Activated T-cell treated with anti-CD3 and anti-CD28 coated beads, Interleukin-2, amount 50 U/mL, for 72 hours (primary cell): ENCODE measurements at regions not wholly inside any gene's neighbourhood (a gene's known extent, or its start where the extent isn't known, plus 50 kb on each side); places are given as distances from the start of the nearest gene placed in this dataset.

ENCODE experiments used
- ATAC-seq, 2 donors: fragments of 150-1000 bp; cut with Tn5 transposase; replicated peaks in 1 of 2; 2 replicates each; pipeline ENCODE4 v1.10.0; 2021; ENCODE audit warnings: moderate library complexity in 2 of 2, mild to moderate bottlenecking in 1 of 2
- DNase-seq, 2 donors: peaks; one replicate each; pipeline ENCODE4 v3.0.0; 2021 to 2022; ENCODE audit warnings: mixed read lengths in 1 of 2
- H3K27ac Mint-ChIP-seq: one replicate; pipeline ENCODE4 v1.8.0; 2022; ENCODE audit warnings: mild to moderate bottlenecking, moderate library complexity, mixed read lengths
- H3K27me3 Mint-ChIP-seq: one replicate; pipeline ENCODE4 v1.8.0; 2022; ENCODE audit warnings: low read depth, mixed read lengths
- H3K36me3 Mint-ChIP-seq, 2 donors: one replicate each; pipeline ENCODE4 v1.8.0; 2022; ENCODE audit warnings: mixed read lengths in 2 of 2, mild to moderate bottlenecking in 1 of 2; ENCODE audit not compliant: insufficient read depth in 2 of 2
- H3K4me1 Mint-ChIP-seq: one replicate; pipeline ENCODE4 v1.8.0; 2022; ENCODE audit warnings: low read depth, mixed read lengths
- H3K4me3 Mint-ChIP-seq, 2 donors: one replicate each; pipeline ENCODE4 v1.8.0; 2022; ENCODE audit warnings: mild to moderate bottlenecking in 2 of 2, mixed read lengths in 2 of 2, moderate library complexity in 2 of 2
- H3K9me3 Mint-ChIP-seq, 2 donors: one replicate each; pipeline ENCODE4 v1.8.0; 2022; ENCODE audit warnings: mixed read lengths in 2 of 2

DNA sequence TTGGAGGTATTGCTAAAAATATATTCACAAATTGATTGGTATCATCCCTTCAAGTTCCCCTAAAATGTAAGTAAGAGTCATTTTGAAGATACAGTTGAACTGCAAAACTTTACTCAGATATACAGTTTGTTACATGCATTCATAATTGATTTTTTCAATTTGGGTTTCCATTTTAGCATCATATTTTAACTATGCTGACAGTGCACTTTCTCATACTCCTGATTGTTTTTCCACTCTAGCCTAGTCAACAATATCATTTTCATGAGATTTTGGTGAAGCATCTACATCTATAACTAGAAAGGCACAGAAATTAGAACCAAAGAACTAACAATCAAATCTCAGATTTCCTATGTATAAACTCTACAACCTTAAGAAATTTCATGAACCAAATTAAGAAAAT lies 2850.4 kb upstream of the PCDH20 start:
- H3K4me1 Mint-ChIP-seq: no peaks in the 10 kb centered on the region
- H3K36me3 Mint-ChIP-seq: peaks cover 1 to 3% of the 10 kb centered on the region in 2 donors

DNA sequence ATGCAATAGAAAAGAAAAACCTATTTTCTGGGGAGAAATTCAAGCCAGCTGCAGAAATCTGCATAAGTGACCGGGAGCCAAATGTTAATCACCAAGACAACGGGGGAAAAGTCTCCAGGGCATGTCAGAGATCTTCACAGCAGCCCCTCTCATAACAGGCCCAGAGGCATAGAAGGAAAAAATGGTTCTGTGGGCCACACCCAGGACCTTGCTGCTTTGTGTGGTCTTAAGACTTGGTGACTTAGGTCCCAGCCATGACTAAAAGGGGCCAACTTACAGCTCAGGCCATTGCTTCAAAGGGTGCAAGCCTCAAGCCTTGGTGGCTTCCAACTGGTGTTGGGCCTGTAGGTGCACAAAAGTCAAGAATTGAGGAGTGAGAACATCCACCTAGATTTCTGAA lies 2847.6 kb upstream of the PCDH20 start:
- Mint-ChIP-seq H3K9me3 (peaks cover 12 to 18% of the 10 kb centered on the region in 2 donors), H3K4me1 (no peaks in the 10 kb centered on the region), H3K27me3 (no peaks in the 10 kb centered on the region), H3K36me3 (peaks cover 1 to 3% of the 10 kb centered on the region in 2 donors), H3K4me3 (no peak overlapping the region), H3K27ac (no peak overlapping the region)
- DNase-seq (no peak), ATAC-seq (no peak)

More for the DNA sequence above, 2850.4 kb upstream of the PCDH20 start:
- Mint-ChIP-seq H3K27ac (no peak overlapping the region), H3K4me3 (no peak overlapping the region), H3K9me3 (peaks cover 10 to 19% of the 10 kb centered on the region in 2 donors), H3K27me3 (no peaks in the 10 kb centered on the region)
- DNase-seq (no peak), ATAC-seq (no peak)

DNA sequence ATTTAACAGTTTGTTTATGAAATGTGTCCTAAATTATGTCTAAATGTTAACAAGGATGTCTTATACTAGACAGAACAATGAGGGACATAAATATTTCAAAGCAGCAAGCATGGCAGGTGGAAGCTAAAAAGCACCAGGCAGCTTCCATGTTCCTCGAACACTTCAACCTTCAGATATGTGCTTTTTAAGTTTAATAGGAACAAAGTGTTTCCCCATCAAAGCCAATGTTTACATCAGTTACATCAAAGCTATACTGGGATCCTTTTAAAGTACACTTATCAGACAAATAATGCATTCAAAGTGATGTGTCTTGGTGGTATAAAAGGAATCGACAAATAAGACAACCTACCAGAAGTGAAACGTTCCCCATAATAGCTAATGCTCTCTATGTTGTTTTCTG lies 2841.1 kb upstream of the PCDH20 start:
- ATAC-seq: no peak
- H3K36me3 Mint-ChIP-seq: no peaks in the 10 kb centered on the region
- peaks cover 9 to 13% of the 10 kb centered on the region in 2 donors for H3K9me3 Mint-ChIP-seq
- no peaks in the 10 kb centered on the region for H3K4me1 Mint-ChIP-seq
- no peaks in the 10 kb centered on the region for H3K27me3 Mint-ChIP-seq
- DNase-seq: no peak
- H3K27ac Mint-ChIP-seq: no peak overlapping the region
- no peak overlapping the region for H3K4me3 Mint-ChIP-seq

DNA sequence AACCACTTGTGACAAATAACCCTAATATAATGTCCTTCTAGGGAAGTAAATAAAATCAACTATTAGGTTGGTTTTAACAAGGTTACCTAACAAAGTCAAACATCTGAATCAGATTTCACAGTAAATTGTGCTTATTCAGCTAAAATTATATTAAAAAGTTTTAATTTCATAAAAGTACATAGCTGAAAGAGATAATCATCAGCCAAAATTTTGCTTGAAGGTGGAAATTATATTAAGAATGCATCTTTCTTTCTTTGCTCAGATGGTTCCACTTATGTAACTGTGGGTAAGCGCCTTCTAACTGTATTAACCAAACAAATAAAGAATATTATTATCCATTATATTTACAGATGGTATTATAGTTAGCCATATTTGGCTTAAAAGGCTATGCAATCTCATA lies 2840.3 kb upstream of the PCDH20 start:
- no peak overlapping the region for H3K27ac Mint-ChIP-seq

DNA sequence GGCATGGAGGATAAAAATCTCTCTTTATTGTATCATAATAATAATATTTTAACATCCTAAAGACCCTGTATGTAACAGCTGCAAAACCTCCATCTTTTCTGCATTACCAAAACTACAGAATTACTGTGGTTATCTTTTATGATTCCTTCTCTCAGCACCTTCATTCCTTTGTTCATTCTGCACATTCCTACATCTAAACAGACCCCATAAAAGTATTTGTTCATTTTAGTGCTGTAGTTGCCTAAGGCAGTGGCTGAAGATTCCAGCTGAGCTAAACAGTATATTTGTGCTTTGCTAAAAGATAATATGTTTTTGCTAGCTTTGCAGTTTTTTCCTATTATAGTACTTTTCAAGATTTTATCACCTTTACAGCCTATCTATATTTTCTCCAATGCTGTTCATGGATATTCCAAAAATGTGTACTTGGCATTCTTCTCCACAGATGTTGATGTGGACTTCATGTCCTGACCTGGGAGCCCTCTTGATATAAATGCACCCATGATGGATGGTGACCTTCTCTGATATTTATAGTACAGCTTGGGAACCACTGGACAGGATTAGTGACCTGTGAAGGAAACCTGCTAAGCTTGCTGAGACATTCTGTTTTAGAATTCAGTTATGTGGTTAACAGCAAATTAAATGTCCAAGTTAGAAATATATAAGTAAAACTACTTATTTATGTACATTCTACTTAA lies 2832.9 kb upstream of the PCDH20 start:
- DNase-seq (no peak), ATAC-seq (no peak)
- H3K27me3 Mint-ChIP-seq: no peaks in the 10 kb centered on the region
- H3K4me3 Mint-ChIP-seq: no peak overlapping the region
- peaks cover 6 to 11% of the 10 kb centered on the region in 2 donors for H3K9me3 Mint-ChIP-seq
- no peaks in the 10 kb centered on the region for H3K4me1 Mint-ChIP-seq
- no peak overlapping the region for H3K27ac Mint-ChIP-seq
- no peaks in the 10 kb centered on the region for H3K36me3 Mint-ChIP-seq

More for the DNA sequence above, 2840.3 kb upstream of the PCDH20 start:
- H3K27me3 Mint-ChIP-seq: no peaks in the 10 kb centered on the region
- no peak overlapping the region for H3K4me3 Mint-ChIP-seq
- H3K9me3 Mint-ChIP-seq: peaks cover 9 to 13% of the 10 kb centered on the region in 2 donors
- no peaks in the 10 kb centered on the region for H3K4me1 Mint-ChIP-seq
- ATAC-seq (no peak), DNase-seq (no peak)
- H3K36me3 Mint-ChIP-seq: no peaks in the 10 kb centered on the region

DNA sequence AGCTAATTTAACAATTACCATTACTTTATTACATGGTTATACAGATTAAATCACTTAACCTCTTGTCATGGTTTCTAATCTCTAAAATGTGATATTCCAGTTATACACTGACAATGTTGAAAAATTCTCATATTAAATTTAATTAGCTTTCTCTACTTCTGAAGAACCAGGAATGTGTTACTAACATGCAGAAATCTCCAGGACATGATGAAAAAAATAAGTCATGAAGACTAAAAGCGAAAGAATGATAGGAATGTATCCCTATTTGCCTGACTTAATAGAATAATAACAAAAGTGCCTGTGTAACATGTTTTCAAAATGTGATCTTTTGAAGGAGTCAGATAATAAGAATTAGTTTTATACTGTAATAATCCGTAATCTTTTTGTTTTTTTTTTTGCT lies 2823.7 kb upstream of the PCDH20 start:
- H3K27ac Mint-ChIP-seq: no peak overlapping the region
- ATAC-seq (no peak), DNase-seq (no peak)
- no peak overlapping the region for H3K4me3 Mint-ChIP-seq
- H3K36me3 Mint-ChIP-seq: peaks cover 0 to 2% of the 10 kb centered on the region in 2 donors
- no peaks in the 10 kb centered on the region for H3K4me1 Mint-ChIP-seq
- no peaks in the 10 kb centered on the region for H3K27me3 Mint-ChIP-seq
- H3K9me3 Mint-ChIP-seq: peaks cover 6 to 8% of the 10 kb centered on the region in 2 donors

DNA sequence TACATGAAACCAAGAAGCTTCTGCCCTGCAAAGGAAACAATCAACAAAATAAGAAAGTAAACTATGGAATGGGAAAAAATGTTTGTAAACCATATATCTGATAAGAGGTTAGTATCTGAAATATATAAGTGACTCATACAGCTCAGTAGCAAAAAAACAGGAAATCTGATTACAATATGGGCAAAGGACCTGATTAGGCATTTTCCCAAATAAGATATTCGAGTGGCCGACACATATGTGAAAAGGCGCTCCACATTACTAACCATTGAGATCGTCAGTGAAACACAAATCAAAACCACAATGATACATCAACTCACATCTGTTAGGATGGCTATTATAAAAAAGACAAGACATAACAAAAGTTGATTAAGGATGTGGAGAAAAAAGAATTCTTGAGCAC lies 2818.6 kb upstream of the PCDH20 start:
- H3K4me1 Mint-ChIP-seq: no peaks in the 10 kb centered on the region
- H3K27me3 Mint-ChIP-seq: no peaks in the 10 kb centered on the region
- no peak overlapping the region for H3K27ac Mint-ChIP-seq
- DNase-seq: no peak
- no peaks in the 10 kb centered on the region for H3K36me3 Mint-ChIP-seq
- H3K9me3 Mint-ChIP-seq: peaks cover 0 to 4% of the 10 kb centered on the region in 2 donors
- ATAC-seq: no peak
- no peak overlapping the region for H3K4me3 Mint-ChIP-seq

DNA sequence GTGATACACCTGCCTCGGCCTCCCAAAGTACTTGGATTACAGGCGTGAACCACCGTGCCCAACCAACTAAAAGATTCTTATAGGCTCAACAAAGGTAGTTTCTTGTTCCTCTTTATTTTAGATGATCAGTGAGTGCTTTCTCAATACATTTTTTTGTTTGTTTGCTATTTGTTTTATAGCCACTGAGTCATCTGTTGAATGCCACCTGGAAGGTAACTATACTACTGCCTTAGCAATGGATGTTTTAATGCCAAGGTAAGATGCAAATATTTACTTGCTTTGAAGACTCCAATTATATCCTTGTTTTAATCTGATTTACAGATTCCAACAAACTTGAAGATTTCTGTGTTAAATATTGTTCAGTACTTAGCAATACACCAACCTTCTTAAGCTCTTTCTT lies 2807.4 kb upstream of the PCDH20 start:
- Mint-ChIP-seq H3K36me3 (peaks cover 0 to 3% of the 10 kb centered on the region in 2 donors), H3K4me3 (no peak overlapping the region), H3K27ac (no peak overlapping the region), H3K4me1 (no peaks in the 10 kb centered on the region), H3K27me3 (no peaks in the 10 kb centered on the region), H3K9me3 (peaks cover 7% of the 10 kb centered on the region in 2 donors)
- ATAC-seq: no peak
- no peak for DNase-seq

DNA sequence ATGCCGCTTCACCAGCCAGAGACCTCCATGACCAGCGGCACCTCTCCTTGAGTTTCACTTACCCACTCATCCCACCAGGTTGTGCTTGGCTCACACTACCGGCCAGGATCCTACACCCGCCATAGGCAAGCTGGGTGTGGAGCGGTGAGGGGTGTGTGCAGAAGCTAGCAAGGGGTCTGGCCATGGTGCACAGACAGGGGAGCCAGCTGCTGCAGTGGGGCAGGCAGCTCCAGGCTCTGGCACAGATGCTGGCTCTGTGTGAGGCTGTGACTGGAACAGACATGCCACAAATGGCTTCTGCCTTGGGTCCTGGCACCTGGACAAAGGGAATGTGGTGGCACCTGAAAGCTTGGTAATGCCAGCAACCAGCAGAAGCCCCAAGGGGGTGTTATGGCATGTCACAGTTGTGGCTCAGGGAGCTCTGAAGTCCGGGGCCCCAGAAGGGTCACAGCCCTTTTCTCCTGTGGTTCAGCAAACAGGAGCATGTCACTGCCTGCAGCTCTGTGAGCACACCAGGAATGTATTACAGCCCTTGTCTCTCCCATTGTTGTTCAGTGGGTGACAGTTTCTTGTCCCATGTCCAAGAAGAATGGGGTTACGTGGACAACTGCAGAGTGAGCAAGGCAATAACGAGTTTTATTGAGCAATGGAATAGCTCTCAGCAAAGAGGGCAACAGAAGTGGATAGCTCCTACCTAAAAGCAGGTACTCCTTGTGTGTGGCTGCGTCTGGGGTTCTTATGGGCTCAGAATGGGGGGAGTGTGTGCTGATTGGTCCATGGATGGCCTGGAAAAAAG lies 2791.0 kb upstream of the PCDH20 start:
- no peaks in the 10 kb centered on the region for H3K36me3 Mint-ChIP-seq
- peaks cover 4 to 13% of the 10 kb centered on the region in 2 donors for H3K9me3 Mint-ChIP-seq
- no peaks in the 10 kb centered on the region for H3K27me3 Mint-ChIP-seq
- no peak overlapping the region for H3K27ac Mint-ChIP-seq
- ATAC-seq: no peak
- no peaks in the 10 kb centered on the region for H3K4me1 Mint-ChIP-seq
- no peak overlapping the region for H3K4me3 Mint-ChIP-seq
- DNase-seq: no peak

DNA sequence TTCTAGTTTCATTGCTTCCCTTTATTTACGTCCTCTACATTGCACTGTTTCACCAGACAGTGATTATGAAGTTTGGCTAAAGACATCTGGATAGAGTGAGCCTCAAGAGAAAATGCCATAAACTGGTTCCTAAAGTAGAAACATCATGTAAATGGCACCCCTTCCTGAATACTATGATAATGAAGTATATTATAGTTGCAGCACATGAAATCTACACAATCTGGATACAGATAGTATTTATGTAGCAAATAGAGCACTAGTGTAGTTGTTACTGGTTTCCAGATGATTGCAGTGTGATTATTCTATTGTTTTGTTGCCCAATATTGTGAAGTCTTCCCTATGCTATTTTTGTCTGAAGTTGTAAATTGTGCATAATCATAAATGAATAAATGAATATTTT lies 2786.9 kb upstream of the PCDH20 start:
- H3K4me1 Mint-ChIP-seq: no peaks in the 10 kb centered on the region
- no peaks in the 10 kb centered on the region for H3K36me3 Mint-ChIP-seq
- no peaks in the 10 kb centered on the region for H3K27me3 Mint-ChIP-seq
- no peak for ATAC-seq
- no peak overlapping the region for H3K4me3 Mint-ChIP-seq
- H3K9me3 Mint-ChIP-seq: peaks cover 4 to 6% of the 10 kb centered on the region in 2 donors
- no peak for DNase-seq
- H3K27ac Mint-ChIP-seq: no peak overlapping the region

DNA sequence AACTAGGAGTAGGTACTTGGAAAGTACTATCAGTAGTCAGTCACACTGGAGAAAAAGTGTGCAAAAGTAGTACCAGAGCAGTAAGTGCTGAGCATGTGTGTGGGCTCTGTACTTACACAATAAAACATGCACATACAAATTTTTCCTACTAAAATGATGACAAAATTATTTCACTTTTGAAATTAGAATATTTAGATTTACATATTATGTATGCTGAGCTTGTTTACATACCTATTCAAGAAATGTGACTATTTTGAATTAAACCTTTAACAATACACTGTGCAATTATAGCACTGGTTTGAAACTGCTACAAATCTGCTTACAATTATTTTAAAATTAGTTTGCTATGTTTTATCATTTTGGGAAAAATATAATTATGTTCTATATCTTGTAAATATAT lies 2781.6 kb upstream of the PCDH20 start:
- Mint-ChIP-seq H3K4me1 (no peaks in the 10 kb centered on the region), H3K4me3 (no peak overlapping the region), H3K27ac (no peak overlapping the region), H3K36me3 (no peaks in the 10 kb centered on the region), H3K27me3 (no peaks in the 10 kb centered on the region), H3K9me3 (peaks cover 6 to 9% of the 10 kb centered on the region in 2 donors)
- DNase-seq: no peak
- no peak for ATAC-seq

DNA sequence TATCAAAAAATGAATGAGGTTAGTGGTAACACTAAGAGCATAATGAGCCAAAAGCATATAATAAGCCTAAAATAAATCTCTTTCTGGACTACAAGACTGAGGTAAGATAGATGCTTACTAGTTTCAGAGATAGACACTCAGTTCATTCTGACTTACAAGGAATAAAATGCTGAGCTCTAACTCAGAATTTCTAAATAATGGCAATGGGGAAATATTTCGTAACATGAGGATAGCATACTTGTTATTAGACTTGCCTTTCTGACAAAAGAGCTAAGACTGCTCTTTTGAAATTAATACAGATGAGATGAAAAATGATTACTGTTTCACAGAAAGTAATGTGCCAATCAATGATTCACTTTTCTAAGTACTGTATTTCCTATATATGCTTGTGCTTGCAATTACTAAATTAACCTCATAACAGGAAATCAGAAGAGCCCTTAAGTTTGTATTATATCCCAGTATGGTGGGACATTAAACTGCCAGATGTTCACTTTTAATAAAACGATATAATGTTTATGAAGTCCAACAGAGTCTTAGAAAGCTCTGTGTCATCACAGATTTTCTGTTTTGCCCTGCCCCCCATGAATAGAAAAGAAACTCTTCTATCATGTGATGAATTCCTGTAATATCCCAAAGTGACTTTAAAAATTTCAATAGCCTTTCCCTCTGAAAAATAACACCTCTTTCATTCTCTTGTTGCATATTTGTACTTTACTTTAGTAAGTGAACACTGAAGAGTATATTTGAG lies 2771.0 kb upstream of the PCDH20 start:
- H3K4me1 Mint-ChIP-seq: no peaks in the 10 kb centered on the region
- DNase-seq (no peak), ATAC-seq (no peak)
- no peaks in the 10 kb centered on the region for H3K36me3 Mint-ChIP-seq
- H3K4me3 Mint-ChIP-seq: no peak overlapping the region
- no peaks in the 10 kb centered on the region for H3K27me3 Mint-ChIP-seq
- no peak overlapping the region for H3K27ac Mint-ChIP-seq
- peaks cover 7 to 8% of the 10 kb centered on the region in 2 donors for H3K9me3 Mint-ChIP-seq

DNA sequence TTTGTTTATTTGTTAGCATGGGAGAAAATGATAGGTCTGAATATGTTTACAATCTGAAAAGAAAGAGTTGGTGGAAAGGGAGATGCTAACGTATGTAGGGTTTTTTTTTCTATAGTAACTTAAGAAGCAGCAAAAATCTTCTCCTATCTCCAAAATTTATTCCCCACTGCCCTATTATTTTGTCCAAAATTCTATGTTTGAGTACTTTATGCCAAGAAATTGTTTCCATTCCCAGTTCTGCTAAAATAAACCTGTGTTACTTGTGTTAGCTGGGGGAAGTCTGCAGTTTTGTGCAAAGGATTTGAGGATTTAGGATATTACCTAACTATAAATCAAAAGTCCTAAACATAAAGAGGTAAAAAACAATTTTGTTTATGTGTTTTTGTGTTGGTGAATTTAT lies 2770.4 kb upstream of the PCDH20 start:
- Mint-ChIP-seq H3K9me3 (peaks cover 7 to 8% of the 10 kb centered on the region in 2 donors), H3K4me3 (no peak overlapping the region), H3K4me1 (no peaks in the 10 kb centered on the region), H3K27me3 (no peaks in the 10 kb centered on the region), H3K36me3 (no peaks in the 10 kb centered on the region), H3K27ac (no peak overlapping the region)
- ATAC-seq: no peak
- no peak for DNase-seq
